ENCODE measurements at regions not wholly inside any gene's neighbourhood (a gene's known extent, or its start where the extent isn't known, plus 50 kb on each side); places are given as distances from the start of the nearest gene placed in this dataset.

GRCh38 chr13:40211586-40211968, 454.9 kb downstream of the FOXO1 start:
- no peak for DNase-seq
- intact Hi-C loops (cut with DNase I), result loop anchor here in 1 of 4 donors (10.0 kb wide), 1 partner anchor 137 kb away; no protein-coding TSS in a partner anchor
- Histone ChIP-seq H3K4me1 (ENCODE audit: insufficient read depth) (no peaks in the 10 kb centered on the region), H3K9me3 (no peaks in the 10 kb centered on the region), H3K27ac (no peak overlapping the region), H3K27me3 (no peaks in the 10 kb centered on the region), H3K36me3 (no peaks in the 10 kb centered on the region), H3K4me3 (no peak overlapping the region)
- TF ChIP-seq, protein P1, sequence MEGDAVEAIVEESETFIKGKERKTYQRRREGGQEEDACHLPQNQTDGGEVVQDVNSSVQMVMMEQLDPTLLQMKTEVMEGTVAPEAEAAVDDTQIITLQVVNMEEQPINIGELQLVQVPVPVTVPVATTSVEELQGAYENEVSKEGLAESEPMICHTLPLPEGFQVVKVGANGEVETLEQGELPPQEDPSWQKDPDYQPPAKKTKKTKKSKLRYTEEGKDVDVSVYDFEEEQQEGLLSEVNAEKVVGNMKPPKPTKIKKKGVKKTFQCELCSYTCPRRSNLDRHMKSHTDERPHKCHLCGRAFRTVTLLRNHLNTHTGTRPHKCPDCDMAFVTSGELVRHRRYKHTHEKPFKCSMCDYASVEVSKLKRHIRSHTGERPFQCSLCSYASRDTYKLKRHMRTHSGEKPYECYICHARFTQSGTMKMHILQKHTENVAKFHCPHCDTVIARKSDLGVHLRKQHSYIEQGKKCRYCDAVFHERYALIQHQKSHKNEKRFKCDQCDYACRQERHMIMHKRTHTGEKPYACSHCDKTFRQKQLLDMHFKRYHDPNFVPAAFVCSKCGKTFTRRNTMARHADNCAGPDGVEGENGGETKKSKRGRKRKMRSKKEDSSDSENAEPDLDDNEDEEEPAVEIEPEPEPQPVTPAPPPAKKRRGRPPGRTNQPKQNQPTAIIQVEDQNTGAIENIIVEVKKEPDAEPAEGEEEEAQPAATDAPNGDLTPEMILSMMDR (IDR thresholded peaks at IDR 0.05), result no peak
- TF ChIP-seq EP300 (IDR thresholded peaks at IDR 0.05), result no peak
- no peak for TF ChIP-seq POLR2A (IDR thresholded peaks at IDR 0.05)
- WGBS, 3 donors, result 92 to 95% (median 94%) methylated on average over 3 of the region's 3 CpGs

DNA sequence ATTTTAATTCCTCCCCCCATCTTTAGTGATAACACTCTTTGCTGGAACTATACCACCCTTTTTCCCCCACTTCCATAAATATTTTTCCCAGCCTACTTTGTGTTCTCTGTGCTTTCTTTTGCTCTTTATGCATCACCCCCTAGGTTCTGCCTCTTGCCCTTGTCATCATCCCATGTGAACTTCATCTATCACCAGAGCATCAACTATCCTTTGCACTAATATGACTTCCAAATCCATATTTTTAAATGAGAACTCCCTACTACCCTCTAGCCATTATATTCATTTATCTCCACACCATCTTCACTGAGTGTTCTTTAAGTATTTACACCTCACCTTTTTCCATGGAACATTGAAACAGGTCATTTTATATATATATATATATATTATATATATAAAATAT, 452.7 kb downstream of the FOXO1 start:
- no peak for DNase-seq
- H3K4me1 ChIP-seq (ENCODE audit: insufficient read depth), result no peaks in the 10 kb centered on the region
- no peaks in the 10 kb centered on the region for H3K9me3 ChIP-seq
- no peaks in the 10 kb centered on the region for H3K27me3 ChIP-seq
- no peak overlapping the region for H3K27ac ChIP-seq
- intact Hi-C loops (cut with DNase I), result loop anchor here in 1 of 4 donors (10.0 kb wide), 1 partner anchor 139 kb away; no protein-coding TSS in a partner anchor
- TF ChIP-seq, protein P1 (IDR thresholded peaks at IDR 0.05), result no peak
- no peaks in the 10 kb centered on the region for H3K36me3 ChIP-seq
- no peak overlapping the region for H3K4me3 ChIP-seq

DNA sequence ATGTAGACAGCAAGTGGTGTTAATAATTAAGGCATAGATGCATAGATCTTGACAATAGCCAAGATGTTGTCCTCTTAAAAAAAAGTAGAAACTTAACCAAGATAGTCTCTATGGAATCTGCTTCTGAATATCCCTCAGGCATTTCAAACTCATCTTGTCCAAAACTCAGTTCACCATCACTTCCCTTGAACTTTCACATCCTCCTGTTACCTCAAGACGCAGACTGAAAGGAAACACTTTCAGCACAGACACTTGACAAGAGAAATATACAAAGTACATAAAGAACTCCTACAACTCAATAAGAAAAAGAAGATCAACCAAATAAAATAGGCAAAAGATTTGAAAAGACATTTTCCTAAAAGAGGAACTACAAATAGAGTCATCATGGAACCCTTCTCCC, 451.1 kb downstream of the FOXO1 start:
- intact Hi-C loops (cut with DNase I), result loop anchor here in 1 of 4 donors (10.0 kb wide), 1 partner anchor 141 kb away; no protein-coding TSS in a partner anchor
- H3K4me1 ChIP-seq (ENCODE audit: insufficient read depth), result no peaks in the 10 kb centered on the region
- H3K36me3 ChIP-seq, result no peaks in the 10 kb centered on the region
- no peak overlapping the region for H3K4me3 ChIP-seq
- WGBS, 3 donors, result 90 to 98% (median 91%) methylated on average over 1 of the region's 1 CpG
- no peak overlapping the region for H3K27ac ChIP-seq
- TF ChIP-seq, protein P1 (IDR thresholded peaks at IDR 0.05), result no peak
- no peak for TF ChIP-seq EP300 (IDR thresholded peaks at IDR 0.05)
- TF ChIP-seq POLR2A (IDR thresholded peaks at IDR 0.05), result no peak
- no peaks in the 10 kb centered on the region for H3K9me3 ChIP-seq
- H3K27me3 ChIP-seq, result no peaks in the 10 kb centered on the region
- DNase-seq, result no peak

- no peak for DNase-seq
- no peak overlapping the region for H3K4me3 ChIP-seq
- WGBS, 3 donors, result 67 to 73% (median 70%) methylated on average over 3 of the region's 3 CpGs
- H3K27ac ChIP-seq, result no peak overlapping the region
- no peaks in the 10 kb centered on the region for H3K27me3 ChIP-seq
- H3K4me1 ChIP-seq (ENCODE audit: insufficient read depth), result no peaks in the 10 kb centered on the region
- H3K9me3 ChIP-seq, result no peaks in the 10 kb centered on the region
- intact Hi-C loops (cut with DNase I), result loop anchor here in 1 of 4 donors (10.0 kb wide), 1 partner anchor 141 kb away; no protein-coding TSS in a partner anchor
- no peaks in the 10 kb centered on the region for H3K36me3 ChIP-seq
- no peak for TF ChIP-seq EP300 (IDR thresholded peaks at IDR 0.05)
- TF ChIP-seq POLR2A (IDR thresholded peaks at IDR 0.05), result no peak
These were observed 450.7 kb downstream of the FOXO1 start for GRCh38 chr13:40215747-40216146.

- DNase-seq, result no peak
- WGBS, 3 donors, result 73 to 78% (median 77%) methylated on average over 4 of the region's 4 CpGs
- Histone ChIP-seq H3K27ac (no peak overlapping the region), H3K4me1 (ENCODE audit: insufficient read depth) (no peaks in the 10 kb centered on the region), H3K36me3 (no peaks in the 10 kb centered on the region), H3K27me3 (no peaks in the 10 kb centered on the region), H3K4me3 (no peak overlapping the region), H3K9me3 (no peaks in the 10 kb centered on the region)
- TF ChIP-seq, protein P1 (IDR thresholded peaks at IDR 0.05), result no peak
- TF ChIP-seq POLR2A (IDR thresholded peaks at IDR 0.05) (no peak), EP300 (IDR thresholded peaks at IDR 0.05) (no peak)
- intact Hi-C loops (cut with DNase I), result loop anchor here in 1 of 4 donors (10.0 kb wide), 1 partner anchor 143 kb away; no protein-coding TSS in a partner anchor
These were observed 448.8 kb downstream of the FOXO1 start for GRCh38 chr13:40217675-40218074.
